ENCODE measurements at regions not wholly inside any gene's neighbourhood (a gene's known extent, or its start where the extent isn't known, plus 50 kb on each side); places are given as distances from the start of the nearest gene placed in this dataset.

DNA sequence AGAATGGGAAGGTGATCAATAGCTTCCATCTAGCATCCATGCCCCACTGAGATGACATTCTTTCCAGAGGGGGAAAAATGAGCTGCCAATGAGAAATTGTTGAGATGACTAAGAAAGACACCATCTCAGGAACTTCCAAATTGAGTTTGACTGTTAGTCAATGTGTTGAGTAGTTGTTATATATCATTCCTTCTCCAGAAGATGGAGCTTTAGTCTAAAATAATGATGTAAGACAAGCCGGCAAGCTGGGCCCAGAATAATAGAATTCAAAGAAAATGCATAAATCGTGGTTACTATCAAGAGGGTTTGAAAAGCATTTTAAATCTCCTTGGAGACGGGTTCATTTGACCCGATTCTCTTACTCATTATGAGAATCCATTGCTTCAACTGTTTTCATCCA is 71.0 kb upstream of the ATF7IP2 start:
- TF ChIP-seq, protein P1, sequence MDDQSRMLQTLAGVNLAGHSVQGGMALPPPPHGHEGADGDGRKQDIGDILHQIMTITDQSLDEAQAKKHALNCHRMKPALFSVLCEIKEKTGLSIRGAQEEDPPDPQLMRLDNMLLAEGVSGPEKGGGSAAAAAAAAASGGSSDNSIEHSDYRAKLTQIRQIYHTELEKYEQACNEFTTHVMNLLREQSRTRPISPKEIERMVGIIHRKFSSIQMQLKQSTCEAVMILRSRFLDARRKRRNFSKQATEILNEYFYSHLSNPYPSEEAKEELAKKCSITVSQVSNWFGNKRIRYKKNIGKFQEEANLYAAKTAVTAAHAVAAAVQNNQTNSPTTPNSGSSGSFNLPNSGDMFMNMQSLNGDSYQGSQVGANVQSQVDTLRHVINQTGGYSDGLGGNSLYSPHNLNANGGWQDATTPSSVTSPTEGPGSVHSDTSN (IDR thresholded peaks at IDR 0.05): no peak
- TF ChIP-seq, protein P2, sequence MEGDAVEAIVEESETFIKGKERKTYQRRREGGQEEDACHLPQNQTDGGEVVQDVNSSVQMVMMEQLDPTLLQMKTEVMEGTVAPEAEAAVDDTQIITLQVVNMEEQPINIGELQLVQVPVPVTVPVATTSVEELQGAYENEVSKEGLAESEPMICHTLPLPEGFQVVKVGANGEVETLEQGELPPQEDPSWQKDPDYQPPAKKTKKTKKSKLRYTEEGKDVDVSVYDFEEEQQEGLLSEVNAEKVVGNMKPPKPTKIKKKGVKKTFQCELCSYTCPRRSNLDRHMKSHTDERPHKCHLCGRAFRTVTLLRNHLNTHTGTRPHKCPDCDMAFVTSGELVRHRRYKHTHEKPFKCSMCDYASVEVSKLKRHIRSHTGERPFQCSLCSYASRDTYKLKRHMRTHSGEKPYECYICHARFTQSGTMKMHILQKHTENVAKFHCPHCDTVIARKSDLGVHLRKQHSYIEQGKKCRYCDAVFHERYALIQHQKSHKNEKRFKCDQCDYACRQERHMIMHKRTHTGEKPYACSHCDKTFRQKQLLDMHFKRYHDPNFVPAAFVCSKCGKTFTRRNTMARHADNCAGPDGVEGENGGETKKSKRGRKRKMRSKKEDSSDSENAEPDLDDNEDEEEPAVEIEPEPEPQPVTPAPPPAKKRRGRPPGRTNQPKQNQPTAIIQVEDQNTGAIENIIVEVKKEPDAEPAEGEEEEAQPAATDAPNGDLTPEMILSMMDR (IDR thresholded peaks at IDR 0.05): peak; percentile 27
- TF ChIP-seq JUN (IDR thresholded peaks at IDR 0.05): no peak
